GM18868 (cell line): ENCODE measurements at regions not wholly inside any gene's neighbourhood (a gene's known extent, or its start where the extent isn't known, plus 50 kb on each side); places are given as distances from the start of the nearest gene placed in this dataset.

Experiments
- ATAC-seq: cut with Tn5 transposase; IDR thresholded peaks from one replicate; pipeline ENCODE4 v1.9.1; 2021; ENCODE audit warnings: mild to moderate bottlenecking, moderate library complexity; ENCODE audit not compliant: unreplicated experiment

- ATAC-seq, result no peak
These were observed 206.9 kb downstream of the MATN1 start for GRCh38 chr1:30516485-30516858.

- no peak for ATAC-seq
These were observed 207.5 kb downstream of the MATN1 start for GRCh38 chr1:30515755-30516484.

DNA sequence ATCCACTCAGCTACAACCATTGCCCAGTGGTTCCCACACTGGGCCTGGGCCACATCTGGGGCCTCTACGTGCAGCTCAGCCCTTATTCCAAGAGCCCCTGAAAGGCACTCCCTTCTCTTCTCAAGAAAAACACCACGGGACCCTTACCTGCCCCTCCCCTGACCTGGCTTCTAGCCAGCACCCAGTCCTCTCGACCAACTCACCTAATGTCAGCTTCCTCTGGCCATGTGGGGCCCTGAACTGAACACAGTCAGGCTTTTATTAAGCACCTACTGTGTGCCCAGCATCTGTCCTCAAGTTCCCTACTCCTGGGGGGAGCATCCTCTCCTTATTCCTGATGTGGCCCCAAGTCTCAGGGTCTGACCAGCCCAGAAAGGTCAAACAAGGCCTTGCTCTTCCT lies 208.4 kb downstream of the MATN1 start:
- no peak for ATAC-seq

GRCh38 chr1:30514137-30514654 lies 209.2 kb downstream of the MATN1 start:
- no peak for ATAC-seq

- no peak for ATAC-seq
These were observed 209.8 kb downstream of the MATN1 start for GRCh38 chr1:30513396-30514136.

DNA sequence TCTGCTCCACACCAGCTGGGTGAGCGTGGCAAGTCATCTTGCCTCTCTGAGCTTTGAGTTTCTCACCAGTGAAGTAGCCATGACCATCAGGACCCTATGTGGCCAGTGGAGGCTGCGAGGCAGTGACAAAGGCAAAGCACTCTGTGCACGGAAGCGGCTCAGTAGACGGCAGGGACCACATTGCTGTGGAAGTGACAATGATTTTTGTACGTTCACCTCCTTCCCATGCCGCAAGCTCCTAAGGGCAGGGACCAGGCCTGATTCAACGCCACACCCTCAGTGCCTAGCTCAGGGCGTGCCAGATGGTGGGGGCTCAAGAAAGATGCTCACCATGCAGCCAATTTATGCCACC lies 210.5 kb downstream of the MATN1 start:
- ATAC-seq, result no peak

DNA sequence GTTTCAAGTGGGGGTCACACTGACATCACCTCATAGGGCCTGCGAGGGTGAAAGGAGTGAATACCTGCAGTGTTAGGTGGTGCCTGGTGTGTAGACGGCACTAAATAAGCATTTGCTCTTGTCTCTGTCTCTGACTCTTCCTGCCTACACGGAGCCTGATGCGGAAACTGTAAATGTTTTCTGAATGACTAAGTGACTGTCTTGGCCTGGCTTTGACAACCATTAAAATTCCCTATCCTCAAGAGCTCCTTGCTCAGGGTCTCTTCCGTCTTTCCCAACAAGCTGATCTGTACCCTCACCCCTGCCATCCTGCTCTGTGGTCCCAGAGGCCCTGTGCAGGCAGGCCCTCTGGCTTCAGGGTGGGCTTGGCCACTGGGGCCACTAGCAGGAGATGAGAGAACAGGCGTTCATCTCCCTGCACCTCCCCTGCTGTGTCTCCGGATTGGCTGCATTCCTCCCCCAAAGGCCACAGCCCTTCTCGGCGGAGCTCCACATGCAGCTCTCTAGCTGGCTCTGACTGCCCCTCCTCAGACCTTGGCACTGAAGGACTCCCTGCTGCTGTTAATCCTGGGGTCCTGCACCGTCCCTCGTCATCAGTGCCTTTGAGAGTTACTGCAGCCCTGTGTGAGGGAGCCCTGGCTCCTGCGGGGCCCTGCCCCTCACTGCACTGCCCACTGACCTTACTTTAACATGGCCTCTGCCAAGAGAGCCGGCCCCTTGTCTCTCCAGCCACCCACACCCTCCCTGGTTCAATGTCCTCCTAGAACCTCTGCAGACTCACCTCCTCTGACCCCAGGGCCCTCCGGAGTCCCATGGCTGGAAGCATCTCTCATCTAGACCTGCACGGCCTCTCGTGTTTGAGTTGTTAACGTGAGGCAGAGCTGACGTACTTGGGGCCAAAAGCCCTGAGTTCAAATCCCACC lies 211.1 kb downstream of the MATN1 start:
- no peak for ATAC-seq

- no peak for ATAC-seq
These were observed 211.8 kb downstream of the MATN1 start for GRCh38 chr1:30511563-30511962.

GRCh38 chr1:30511106-30511505 lies 212.3 kb downstream of the MATN1 start:
- no peak for ATAC-seq

- ATAC-seq, result no peak
These were observed 213.7 kb downstream of the MATN1 start for GRCh38 chr1:30509670-30510069.

DNA sequence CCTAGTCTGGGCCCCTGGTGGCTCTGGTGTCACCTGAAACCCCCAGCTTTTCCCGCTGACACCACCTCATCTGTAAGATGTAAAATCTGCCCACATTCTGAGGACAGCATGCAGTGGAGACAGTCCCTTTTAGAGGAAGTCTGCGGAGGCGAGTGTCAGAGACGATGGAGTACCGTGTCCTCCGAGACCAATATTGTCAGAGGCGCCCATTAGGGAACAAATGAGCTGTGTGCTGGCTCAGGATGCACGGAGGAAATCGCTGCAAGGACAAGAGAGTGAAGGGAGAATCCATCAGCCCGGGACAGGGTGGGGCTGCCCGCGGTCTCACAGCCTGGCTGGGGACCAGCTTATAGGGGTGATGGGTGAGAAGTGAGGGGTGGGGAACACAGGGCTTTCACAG lies 214.8 kb downstream of the MATN1 start:
- no peak for ATAC-seq

- no peak for ATAC-seq
These were observed 215.3 kb downstream of the MATN1 start for GRCh38 chr1:30508175-30508448.

DNA sequence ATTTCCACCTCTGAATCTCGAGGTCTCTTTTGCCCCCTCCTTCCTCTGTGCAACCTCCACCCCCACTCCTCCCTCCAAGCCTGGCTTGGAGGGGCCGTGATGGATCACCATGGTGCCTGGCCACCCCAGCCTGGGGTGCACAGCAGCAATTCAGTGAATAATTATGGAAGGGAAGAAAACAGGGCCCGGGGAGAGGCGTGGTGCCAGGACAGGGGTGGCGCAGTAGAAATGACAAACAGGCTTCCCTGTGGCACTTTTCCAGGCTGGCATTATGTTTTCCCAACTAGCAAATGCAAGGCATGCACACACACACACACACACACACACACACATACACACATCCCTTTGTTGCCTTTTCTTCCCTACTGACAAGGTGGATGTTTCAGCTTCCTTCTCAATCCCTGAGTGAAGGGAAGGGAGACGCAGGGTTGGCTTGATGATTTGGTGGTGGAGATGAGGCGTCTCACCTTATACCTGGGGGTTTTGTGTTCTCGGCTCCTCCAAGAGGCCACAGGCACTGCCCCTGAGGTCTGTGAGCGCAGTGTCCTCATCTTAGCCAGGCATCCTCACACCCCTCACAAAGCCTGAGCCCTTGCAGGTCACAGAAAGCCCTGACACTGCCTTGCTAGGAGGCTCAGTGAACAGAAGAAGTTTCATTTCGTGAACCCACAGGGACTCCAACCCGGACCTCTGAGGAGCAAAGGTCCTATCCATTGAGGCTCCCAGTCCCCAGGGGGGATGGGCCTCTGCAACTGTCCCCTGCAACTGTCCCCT lies 215.8 kb downstream of the MATN1 start:
- no peak for ATAC-seq

- ATAC-seq, result no peak
These were observed 216.4 kb downstream of the MATN1 start for GRCh38 chr1:30507016-30507312.

- no peak for ATAC-seq
These were observed 216.9 kb downstream of the MATN1 start for GRCh38 chr1:30506291-30507015.

- no peak for ATAC-seq
These were observed 217.5 kb downstream of the MATN1 start for GRCh38 chr1:30505853-30506252.

- no peak for ATAC-seq
These were observed 230.9 kb downstream of the MATN1 start for GRCh38 chr1:30492451-30492850.

GRCh38 chr1:30491831-30492230 lies 231.6 kb downstream of the MATN1 start:
- ATAC-seq, result no peak

- ATAC-seq, result no peak
These were observed 232.8 kb downstream of the MATN1 start for GRCh38 chr1:30490554-30491053.

- no peak for ATAC-seq
These were observed 233.5 kb downstream of the MATN1 start for GRCh38 chr1:30489737-30490389.
